GM18502 (cell line): ENCODE measurements at regions not wholly inside any gene's neighbourhood (a gene's known extent, or its start where the extent isn't known, plus 50 kb on each side); places are given as distances from the start of the nearest gene placed in this dataset.
"Not testable (repeated sequence)": the region's sequence is repeated elsewhere in the genome, so short reads cannot be mapped to it uniquely, and the experiment has no call there.

Experiments
- ATAC-seq: cut with Tn5 transposase; IDR thresholded peaks from one replicate; pipeline ENCODE4 v1.9.1; 2021; ENCODE audit warnings: mild to moderate bottlenecking; ENCODE audit not compliant: unreplicated experiment, poor library complexity

DNA sequence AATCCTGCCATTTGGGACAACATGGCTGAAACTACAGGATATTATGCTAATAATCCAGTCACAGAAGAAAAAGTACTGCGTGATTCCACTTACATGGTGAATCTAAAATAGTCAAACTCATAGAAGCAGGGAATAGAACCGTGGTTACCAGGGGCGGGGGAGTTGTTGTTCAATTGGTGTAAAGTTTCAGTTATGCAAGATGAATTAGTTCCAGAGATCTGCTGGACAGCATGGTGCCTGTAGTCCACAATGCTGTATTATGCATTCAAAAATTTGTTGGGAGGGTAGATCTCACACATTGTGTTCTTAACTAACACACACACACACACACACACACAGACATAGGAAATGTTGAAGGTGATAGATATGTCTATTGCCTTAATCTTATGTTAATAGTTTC, 480.5 kb downstream of the DMRT2 start:
- ATAC-seq: no peak

DNA sequence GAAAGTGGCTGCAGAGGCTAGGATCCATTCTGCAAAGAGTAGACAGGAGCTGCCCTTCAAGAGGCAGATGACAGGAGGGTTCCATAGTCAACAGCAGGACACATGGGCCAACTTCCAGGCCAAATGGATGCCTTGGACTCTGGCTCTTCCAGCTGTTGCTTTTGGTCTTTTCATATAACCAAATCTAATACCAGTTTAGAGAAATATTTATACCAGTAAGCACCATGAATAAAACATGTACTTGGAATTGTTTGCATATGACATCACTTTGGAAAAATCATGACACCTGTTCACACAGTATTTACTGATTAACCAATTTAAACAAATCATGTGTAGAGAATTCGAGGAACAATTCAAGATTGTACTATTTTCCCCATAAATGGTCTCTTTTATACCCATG, 481.3 kb downstream of the DMRT2 start:
- ATAC-seq: no peak

DNA sequence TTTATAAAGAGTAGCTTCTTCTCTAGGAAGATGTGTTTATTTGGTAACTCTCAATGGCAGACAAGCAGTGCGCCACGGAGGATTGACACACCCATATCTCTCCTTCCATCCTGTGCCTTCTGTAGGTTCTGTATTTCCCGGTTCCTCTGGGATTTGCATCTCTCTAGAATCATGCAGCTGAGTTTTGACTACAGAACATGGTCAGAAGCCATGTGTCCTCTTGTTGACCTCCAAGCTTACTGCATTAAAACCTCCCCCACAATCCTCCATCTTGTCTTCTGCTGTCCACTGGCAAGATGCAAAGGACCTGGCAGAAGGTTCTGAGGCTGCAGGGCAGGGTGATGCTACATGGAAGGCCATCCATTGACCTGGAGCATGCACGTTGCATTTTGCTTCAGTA, 482.0 kb downstream of the DMRT2 start:
- no peak for ATAC-seq

DNA sequence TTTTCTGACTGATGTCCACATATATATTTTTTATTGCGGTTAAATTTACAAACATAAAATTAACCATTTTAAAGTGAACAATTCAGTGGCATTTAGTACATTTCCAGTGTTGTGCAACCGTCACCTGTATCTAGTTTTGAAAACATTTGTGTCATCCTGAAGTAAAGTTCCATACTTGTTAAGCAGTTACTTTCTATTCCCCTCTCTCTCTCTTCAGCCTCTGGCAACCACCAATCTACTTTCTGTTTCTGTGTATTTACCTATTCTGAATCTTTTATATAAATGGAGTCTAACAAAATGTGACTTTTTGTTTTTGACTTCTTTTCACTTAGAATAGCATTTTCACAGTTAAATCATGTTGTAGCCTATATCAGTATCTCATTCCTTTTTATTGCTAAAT, 480.1 kb upstream of the SMARCA2 start:
- no peak for ATAC-seq

DNA sequence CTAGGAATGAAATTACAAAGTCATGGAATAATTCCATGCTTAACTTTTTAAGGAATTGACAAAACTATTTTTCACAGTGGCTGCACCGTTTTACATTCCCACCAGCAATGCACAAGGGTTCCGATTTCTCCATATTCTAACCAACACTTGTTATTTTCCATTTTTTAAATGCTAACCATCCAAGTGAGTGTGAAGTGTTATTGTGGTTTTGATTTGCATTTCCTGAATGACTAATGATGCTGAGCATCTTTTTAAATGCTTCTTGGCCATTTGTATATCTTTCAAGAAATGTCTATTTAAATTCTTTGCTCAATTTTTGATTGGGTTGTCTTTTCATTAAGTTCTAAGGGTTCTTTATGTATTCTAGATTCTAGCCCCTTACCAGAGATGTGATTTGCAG, 479.5 kb upstream of the SMARCA2 start:
- no peak for ATAC-seq

DNA sequence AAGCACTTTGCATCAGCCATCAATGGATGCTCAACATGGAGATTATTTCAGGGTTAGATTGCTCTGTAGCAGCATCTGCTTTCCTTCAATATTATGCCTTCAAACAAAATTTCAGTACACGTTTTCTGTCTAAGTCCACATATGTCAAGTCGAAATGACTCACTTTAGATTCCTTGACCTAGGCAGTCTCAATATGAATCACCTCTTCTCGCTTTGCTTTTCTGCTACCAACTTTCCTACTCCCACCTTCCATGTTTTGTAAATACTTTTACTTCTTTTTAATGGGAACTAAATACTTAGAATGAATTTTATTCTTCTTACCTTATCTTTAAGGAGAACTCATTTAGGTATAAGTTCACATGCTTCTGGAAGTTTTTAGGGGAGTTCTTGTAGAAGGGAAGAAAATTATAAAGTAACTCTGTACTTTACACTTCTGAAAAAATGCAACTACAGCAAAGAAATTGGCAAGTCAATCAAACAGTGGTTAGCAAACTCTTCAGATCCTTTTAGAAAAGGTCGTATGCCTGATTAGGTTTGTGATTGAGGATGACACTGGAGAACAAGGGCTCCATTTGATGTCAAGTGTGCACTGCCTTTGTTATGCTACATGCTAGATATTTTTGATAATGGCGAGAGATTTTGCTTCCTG, 478.5 kb upstream of the SMARCA2 start:
- ATAC-seq: peak; percentile 83

DNA sequence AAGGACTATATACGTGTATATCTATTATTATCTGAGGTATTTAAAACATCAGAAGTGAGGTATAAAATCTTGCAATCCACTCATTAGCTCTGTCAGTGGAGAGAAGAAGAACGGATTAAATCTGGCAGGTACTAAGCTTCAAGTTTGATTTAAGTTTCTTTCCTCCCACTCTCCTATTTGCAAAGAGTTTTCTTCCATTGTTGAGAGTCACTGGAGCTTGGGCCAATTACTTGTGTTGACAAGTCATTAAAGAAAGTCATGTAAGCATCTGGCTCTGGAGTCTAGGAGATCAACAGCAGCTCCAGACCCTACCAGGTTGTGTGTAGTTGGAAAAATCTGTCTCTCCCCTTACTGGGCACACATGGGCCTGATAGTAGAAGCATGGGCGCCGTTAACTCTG, 476.8 kb upstream of the SMARCA2 start:
- no peak for ATAC-seq

DNA sequence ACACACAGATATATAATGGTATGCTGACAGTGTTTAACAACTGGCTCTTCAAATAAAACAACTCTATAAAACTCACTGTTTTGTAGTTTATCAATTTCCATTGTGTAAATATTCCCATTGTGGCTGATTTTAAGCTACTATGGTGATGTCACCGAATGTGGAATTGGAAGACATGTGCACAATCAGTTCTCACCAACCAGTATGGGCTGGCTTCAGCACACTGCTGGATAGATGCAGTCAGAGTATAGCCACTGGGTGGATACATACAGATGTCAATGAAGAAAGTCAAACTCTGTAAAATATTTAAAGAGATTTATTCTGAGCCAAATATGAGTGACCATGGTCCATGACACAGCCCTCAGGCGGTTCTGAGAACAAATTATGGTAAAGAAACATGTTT, 475.9 kb upstream of the SMARCA2 start:
- no peak for ATAC-seq

DNA sequence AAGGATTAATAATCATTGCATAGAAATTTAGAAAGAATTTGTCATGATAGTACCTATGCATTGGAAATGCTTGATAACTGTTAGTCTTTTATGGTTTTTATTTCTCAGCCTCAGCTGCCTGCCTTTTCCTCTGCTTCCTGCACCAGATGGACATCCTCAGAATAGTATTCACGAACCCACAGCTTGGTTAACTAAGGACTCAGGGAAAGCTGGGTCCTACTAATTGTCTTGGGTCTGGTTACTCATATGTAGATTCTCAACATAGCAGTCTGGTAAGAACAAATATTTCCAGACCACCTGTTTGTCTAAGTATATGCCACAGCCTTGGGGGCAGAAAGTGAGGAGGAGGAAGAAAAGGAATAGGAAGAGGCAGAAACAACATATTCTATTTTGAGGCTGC, 464.5 kb upstream of the SMARCA2 start:
- no peak for ATAC-seq

DNA sequence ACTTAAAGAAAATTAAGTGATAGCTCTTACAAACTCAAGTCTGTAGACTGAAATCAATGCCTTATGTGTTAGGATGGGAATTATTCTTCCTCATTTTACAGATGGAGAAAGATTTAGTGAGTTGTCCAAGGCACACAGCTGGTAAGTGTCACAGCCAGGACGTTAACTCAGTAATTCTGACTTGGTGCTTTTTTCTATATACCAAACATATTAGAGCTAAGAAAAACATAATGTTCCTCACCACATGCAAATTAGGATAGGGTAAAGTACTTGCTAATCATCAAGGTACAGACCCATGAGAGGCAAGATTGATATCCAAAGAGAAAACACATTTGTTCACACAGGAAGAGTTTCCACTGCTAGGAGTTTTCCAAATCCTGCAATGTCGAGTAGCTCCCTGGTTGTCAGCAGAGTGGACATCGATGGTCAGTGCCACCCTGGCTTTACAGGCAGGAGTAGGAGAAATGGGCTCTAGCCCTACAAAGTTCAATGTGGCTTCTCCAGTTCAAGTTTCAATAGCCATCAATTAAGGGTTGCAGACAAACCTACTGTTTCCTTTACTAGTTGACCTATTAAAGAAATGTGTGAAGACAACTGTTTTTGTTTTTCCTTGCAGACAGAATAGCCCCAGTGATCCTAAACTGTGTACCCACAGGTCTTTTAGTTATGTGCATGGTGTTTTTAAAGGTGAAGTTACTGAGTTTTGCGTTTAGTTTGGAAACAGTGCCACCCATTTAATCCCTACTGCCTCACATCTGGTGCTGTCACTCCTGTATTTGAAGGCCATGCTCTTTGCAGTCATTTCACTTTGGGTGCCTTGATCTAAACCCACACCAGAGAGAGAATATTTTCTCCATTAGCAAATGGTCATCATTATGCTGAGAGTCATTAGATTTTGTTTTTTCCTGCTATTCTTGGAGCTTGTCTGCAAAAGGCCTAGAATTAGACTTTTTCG, 460.8 kb upstream of the SMARCA2 start:
- no peak for ATAC-seq

DNA sequence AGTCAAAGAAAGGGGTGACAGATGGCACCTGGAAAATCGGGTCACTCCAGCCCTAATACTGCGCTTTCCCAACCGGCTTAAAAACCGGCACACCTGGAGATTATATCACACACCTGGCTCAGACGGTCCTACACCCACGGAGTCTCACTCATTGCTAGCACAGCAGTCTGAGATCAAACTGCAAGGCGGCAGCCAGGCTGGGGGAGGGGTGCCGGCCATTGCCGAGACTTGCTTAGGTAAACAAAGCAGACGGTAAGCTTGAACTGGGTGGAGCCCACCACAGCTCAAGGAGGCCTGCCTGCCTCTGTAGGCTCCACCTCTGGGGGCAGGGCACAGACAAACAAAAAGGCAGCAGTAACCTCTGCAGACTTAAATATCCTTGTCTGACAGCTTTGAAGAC, 456.5 kb upstream of the SMARCA2 start:
- not testable (repeated sequence) for ATAC-seq

DNA sequence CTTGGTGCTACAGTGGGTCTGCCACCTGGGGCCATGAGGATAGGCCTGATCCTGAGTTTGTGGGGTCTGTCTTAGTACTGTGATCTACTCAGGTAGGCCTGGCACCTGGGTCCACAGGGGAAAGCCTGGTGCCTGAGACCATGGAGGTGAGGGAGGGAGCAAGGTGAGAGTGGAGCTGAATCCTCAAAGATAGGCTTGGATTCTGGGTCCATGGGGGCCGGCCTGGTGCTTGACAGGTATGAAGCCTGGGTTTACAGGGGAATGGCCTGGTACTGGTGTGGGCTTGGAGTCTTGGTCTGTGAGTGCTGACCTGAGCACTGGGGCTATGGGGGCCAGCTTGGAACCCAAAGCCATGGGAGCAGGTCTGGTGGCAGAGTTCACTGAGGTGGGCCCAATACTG, 439.2 kb upstream of the SMARCA2 start:
- ATAC-seq: no peak

DNA sequence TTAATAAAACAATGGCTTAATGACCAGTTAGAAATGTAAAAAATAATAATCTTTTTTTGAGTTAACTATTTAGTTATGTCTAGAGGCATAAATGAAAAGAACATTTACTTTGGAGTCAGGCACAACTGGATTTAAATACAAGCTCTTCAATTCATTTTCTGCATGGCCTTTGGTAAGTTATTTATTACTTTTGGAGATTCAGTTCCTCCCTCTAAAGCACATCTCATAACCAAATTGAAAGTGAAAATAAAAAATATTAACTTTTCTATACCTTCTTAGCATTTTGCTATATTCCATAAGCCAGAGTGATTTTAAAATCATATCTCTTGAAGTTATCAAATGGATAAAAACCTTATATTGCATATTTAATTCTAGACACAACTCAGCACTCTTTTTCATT, 434.9 kb upstream of the SMARCA2 start:
- ATAC-seq: peak; percentile 73

DNA sequence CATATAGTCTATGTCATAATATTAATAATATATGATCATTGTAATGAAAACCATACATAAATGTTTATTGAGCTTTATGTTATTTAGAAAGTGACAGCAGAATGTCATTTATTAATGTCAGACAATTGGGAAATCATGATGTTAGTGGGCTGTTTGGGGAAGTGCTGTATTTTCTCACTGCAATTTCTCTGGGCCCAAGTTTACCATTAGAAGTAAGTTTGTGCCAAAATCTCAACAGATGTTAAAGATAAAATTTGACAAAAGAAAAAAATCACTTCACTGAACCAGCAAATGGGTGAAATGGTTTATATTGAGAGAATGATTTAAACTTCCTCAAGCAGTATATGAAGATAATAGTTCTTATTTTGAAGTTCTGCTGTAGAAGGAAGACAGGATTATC, 433.2 kb upstream of the SMARCA2 start:
- no peak for ATAC-seq

DNA sequence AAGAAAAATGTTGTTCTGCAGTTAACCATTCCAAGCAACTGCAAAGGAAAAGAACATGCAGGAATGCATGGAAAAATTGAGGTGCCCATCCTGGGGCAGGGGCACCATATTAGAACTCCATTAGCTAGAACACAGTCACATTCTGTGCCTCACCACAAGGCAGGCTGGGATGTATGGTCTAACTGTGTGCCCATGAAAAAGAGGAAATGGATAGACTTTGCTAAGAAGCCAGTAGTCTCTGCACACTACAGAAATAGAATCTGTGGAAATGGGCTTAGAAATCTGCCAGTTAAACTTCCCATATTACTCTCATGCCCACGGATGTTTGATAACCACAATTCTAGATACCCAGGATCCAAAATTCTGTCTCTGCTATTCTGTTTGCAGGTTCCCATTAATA, 423.8 kb upstream of the SMARCA2 start:
- ATAC-seq: no peak

DNA sequence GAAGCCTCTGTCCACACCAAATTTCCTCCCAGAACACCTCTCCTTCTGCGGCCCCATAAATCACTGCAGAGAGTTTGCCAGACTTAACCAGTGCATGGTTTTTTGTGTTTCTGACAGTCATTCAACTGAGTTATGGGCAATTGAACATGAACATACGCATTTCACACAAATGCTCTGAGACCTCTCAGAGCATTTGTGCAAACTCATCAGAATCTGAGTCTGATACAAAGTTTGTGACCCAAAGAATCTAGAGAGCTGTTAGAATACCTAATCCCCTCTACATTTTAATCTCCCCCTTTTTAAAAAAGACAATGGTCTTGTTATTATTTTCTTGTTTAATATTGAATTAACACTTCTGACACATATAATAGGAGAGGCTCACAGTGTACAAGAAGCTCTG, 416.9 kb upstream of the SMARCA2 start:
- ATAC-seq: no peak

DNA sequence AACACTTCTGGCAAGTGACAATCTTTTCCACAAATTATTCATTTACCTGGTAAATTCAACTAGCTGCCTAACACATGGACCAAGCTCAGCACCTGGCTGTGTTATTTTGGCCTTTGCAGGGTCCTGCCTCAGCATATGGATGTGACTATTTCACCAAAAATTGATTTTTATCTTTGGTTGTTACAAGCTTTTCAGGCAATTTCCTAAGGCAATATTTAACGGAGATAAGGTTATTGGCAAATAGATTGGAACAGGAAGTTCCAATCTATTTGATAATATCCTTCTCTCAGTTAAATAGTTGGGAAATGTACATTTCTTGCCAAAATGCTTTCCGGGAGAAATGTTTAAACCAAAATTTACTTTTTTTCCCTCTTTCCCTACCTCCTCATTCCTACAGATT, 415.2 kb upstream of the SMARCA2 start:
- ATAC-seq: no peak

DNA sequence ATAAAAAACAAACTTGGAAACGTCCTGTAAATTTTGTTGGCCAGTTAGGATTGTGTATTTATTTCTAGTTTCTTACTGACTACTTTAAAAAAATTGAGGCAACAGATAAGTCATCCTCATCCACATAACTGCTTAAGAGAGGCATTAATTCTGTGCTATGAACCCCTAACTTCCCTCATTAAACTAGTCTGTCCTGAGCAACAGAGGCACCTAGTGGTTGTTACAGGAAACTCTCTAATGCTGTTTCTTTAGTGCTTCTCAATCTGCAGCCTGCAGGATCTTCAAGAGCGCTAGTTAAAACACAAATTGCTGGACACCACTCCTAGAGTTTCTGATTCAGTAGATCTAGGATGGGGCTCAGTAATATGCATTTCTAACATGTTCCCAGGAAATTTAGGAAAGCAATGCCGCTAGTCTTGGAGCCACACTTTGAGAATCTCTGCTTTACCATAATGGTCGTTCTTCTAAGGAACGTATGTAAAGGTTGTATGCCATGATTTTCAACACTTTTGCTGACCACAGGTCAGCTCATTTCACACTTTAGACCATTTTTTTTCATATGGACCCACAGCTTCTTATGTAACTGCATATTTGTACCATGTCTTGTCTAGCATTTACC, 410.1 kb upstream of the SMARCA2 start:
- peak; percentile 94 for ATAC-seq

DNA sequence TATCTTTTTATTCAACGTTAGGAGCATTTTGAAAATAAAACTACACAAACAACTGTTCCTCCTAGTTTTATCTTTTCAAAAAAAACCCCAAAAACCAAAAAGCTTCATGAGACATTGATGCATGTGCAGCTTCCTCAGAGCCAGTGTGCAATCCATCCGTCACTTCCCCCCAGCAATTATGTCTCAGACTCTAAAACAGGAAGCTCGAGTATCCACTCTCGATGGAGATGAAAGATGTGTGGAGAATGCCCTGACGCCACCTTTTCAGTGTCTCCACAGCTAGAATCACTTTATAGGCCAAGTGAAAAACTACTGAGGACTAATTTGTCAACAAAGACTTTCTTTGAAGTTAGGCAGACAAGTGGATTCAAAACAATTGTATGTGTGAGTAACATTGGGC, 408.9 kb upstream of the SMARCA2 start:
- ATAC-seq: no peak

DNA sequence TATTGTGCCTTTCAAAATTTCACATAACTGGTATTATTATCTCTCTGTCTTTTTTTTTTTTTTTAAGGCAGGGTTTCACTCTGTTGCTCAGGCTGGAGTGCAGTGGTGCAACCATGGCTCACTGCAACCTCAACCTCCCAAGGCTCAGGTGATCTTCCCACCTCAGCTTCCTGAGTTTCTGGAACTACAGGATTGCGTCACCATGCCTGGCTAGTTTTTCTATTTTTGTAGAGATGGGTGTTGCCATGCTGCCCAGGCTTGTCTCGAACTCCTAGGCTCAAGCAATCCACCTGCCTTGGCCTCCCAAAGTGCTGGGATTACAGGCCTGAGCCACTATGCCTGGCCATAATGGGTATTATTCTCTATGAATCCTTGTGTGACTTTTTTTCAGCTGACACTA, 402.3 kb upstream of the SMARCA2 start:
- no peak for ATAC-seq

DNA sequence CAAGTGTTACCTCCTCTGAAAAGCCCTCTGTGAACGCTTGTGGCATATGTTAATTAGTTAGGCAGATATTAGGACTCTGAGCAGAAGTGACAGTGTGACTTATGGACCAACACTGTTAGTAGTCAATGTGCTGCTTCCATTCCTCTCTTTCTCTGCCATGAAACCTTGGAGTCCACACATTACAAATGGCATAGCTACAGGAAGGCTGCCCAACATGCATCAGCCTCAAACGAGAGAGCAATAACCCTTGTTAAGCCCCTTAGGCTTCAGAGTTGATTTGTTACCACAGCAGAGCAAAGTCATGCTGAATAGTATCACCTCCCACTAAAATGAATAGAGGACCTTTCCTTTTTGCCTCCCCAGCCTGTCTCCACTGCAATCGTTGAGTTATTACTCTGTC, 397.7 kb upstream of the SMARCA2 start:
- no peak for ATAC-seq
